M059J (cell line): ENCODE measurements at regions not wholly inside any gene's neighbourhood (a gene's known extent, or its start where the extent isn't known, plus 50 kb on each side); places are given as distances from the start of the nearest gene placed in this dataset.

Experiments used
- DNase-seq: peaks from one replicate; pipeline ENCODE4 v3.0.0-alpha.2; 2012; ENCODE audit warnings: low read depth

DNA sequence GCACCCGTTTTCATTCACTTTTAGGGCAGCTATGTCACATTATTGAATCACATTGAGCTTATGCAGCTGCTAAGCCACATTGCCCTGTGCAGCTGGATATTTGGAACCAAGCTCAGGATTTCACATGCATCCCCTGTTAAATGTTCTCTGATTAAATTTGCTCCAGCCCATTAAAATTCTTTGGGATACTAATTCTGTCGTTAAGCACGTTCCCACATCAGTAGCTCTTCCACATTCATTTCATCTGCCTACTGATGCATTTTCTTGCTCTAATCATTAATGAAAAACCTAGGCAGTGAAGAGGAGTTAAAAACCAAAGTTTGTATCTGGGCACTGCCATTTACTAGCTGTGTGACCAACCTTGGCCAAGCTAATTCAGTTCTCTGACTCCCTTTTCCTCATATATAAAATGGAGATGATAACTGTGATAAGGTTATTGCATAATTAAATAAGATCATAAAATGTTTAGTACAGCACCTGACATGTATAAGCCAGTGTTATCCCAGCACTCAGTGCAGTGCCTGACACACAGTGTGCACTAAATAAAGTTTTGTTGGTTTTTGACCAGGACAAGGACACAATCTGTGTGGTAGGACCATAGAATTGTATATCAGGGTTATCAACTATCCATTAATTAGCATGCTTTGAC is 222.2 kb upstream of the ATP11B start:
- DNase-seq, result no peak

GRCh38 chr3:182575941-182576340 is 217.4 kb upstream of the ATP11B start:
- no peak for DNase-seq

GRCh38 chr3:182583545-182583944 is 209.8 kb upstream of the ATP11B start:
- peak; percentile 21 for DNase-seq

DNA sequence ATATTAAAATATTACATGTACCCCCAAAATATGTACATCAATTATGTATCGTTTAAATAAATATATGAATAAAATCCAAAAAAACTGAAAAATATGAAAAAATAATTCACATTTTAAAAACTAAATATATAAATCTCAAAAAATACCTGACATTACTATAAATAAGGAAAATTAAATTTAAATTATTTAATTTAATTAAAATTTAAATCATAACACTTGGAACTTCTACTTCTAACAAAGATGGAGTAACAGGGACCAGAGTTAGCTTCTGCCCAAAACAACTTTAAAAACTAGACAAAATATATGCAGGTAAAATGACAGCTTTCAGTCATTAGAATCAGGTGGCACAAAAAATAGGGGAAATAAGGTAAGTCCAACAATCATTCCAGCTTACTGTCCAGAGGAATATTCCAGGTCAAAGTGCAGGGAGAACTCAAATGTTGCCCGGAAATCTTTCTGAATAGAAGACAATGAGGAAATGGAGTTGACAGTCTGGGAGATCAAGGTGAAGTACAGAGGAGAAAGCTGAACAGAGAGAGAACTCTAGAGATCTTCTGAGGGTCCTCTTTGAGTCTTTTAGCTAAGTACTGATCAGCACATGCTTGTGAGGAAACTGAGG is 207.7 kb upstream of the ATP11B start:
- DNase-seq, result no peak

DNA sequence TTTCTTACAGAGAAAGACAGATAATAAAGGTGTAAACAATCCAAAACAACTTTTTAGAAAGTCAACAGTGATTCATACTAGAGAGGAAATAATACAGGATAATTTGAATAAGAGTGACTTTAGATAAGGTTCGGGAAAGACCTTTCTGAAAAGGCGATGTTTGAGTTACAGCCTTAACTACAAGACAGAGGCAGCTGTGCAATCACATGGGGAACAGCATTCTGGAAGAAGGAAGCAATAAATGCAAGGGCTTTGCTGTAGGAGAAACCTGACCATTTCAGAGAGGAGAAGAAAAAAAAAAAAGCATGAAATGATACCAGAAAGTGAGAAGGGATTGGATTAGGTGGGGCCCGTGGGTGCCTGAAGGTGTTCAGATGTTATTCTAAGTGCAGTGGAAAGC is 200.6 kb upstream of the ATP11B start:
- DNase-seq, result no peak

DNA sequence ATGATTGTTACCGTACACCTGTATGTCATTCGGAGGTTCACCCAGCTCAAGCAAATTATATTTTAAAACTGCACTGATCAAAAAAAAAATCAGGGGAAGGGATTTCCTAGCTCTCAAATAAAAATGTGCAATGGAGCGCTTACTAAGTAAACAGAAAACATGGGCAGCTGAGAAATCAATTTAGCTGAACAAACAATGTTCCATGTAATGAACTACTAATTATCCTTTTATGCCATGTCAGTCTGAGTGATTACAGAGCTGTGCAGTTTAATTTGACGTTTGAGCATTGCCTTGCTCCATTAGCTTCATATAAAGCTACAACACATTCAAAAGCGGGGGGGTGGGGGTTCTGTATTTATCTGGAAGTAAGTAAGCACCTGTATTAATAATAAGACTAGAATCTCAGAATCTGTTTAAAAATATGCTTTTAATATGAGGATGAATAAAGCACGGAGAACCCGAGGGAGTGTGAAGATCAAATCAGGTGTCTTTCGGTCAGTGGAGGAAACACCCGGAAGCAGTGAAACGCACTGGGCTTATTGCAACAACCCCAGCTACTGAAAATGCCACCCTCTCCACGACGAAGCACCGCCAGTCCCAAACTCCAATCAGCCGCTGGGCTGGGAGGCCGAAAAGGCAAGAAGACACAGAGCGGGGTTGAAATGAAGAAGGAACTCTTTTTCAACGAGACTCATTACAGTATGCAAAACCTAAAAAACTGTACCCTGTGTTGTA is 196.5 kb upstream of the ATP11B start:
- DNase-seq, result no peak

- DNase-seq, result peak; percentile 56
These were observed 195.7 kb upstream of the ATP11B start for GRCh38 chr3:182597621-182598041.

- no peak for DNase-seq
These were observed 191.7 kb upstream of the ATP11B start for GRCh38 chr3:182601597-182601996.

DNA sequence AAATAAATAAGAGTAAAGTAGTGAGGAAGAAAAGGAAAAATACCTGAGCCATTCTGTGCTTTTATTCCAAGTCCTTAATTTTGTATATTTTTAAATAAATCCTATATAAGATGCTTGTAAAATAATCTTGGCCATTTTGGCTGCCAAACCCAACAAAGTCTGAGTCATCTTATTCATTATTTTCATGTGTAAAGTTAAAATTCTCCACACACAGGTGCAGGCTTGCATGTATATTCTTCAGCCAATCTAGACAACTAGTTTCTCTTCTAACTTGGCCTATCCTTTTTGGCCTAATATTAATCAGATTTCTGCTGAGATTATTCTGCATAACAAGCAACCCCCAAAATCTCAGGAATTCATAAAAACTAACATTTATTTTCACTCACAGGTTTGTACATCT is 189.8 kb upstream of the ATP11B start:
- DNase-seq, result no peak

- peak; percentile 11 for DNase-seq
These were observed 187.3 kb upstream of the ATP11B start for GRCh38 chr3:182605882-182606611.

- DNase-seq, result no peak
These were observed 186.3 kb upstream of the ATP11B start for GRCh38 chr3:182606905-182607504.

GRCh38 chr3:182608832-182609231 is 184.5 kb upstream of the ATP11B start:
- no peak for DNase-seq

DNA sequence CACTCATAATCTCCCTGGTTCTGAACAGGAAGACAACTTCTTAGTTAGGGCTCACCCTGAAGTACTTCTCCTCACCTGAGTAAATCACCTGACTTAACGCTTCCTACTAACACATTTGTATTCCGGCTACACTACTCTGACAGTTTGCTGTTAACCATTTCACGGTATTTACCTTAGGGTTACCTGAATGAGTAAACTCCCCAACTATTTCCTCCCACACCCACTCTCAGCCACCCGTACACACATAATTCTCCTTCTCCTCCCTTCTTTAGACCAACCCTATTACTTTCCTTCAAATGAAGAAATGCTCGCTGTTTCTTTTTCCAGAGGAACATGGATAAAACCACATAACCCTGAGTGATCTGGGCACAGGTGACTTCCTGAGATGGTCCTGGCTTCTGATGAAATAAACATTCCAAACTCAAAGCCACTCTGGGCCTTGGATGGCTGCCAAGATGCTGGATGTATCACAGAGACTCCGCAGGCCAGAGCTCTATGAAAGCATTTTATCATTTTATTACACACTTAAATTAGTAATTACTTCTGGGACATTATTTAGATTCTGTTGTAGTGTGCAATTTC is 183.6 kb upstream of the ATP11B start:
- peak; percentile 30 for DNase-seq

- DNase-seq, result no peak
These were observed 181.0 kb upstream of the ATP11B start for GRCh38 chr3:182612332-182612731.

GRCh38 chr3:182617500-182617899 is 175.8 kb upstream of the ATP11B start:
- no peak for DNase-seq

GRCh38 chr3:182618085-182618732 is 175.1 kb upstream of the ATP11B start:
- DNase-seq, result peak; percentile 55

DNA sequence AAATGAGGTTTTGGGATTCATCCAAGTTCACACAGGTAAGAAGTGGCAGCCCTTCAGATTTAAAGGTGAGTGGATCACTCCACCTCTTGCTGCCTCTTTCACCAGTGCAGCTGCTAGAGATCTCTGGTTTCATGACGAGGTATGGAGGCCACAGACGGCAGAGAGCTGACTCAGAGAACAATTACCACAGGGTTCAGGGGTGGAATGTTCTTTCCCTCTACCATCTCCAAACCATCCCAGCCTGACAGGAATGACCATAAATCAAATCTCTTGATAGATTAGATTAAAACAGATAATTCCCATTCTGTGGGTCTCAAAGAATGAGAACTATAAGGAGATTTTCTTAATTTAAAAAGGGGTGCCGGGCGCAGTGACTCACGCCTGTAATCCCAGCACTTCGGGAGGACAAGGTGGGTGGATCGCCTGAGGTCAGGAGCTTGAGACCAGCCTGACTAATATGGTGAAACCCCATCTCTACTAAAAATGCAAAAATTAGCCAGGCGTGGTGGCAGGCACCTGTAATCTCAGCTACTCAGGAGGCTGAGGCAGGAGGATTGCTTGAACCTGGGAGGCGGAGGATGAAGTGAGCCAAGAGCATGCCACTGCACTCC is 174.2 kb upstream of the ATP11B start:
- DNase-seq, result peak; percentile 92

- DNase-seq, result no peak
These were observed 172.4 kb upstream of the ATP11B start for GRCh38 chr3:182620723-182621434.

GRCh38 chr3:182621435-182622240 is 171.7 kb upstream of the ATP11B start:
- no peak for DNase-seq
